Activated CD8-positive, alpha-beta T cell treated with anti-CD3 and anti-CD28 coated beads, Interleukin-2, amount 10 ng/mL, durations not matched to agents 7 days and 5 days (primary cell): ENCODE measurements at regions not wholly inside any gene's neighbourhood (a gene's known extent, or its start where the extent isn't known, plus 50 kb on each side); places are given as distances from the start of the nearest gene placed in this dataset.

Source experiments
- ATAC-seq: fragments of 150-1000 bp; cut with Tn5 transposase; one replicate; pipeline ENCODE4 v1.10.0; 2021; ENCODE audit warnings: moderate library complexity
- CTCF ChIA-PET: fragments of 350-600 bp; sonication (Branson Sonifier 250); formaldehyde crosslinking; loops from one replicate; lab custom pipeline; 2021; ENCODE audit warnings: antibody characterized with exemption; lab: Charles Lee
- POLR2A ChIA-PET: fragments of 350-600 bp; sonication (Branson Sonifier 250); formaldehyde crosslinking; loops from one replicate; lab custom pipeline; 2021; ENCODE audit warnings: antibody characterized with exemption; lab: Charles Lee
- DNase-seq: peaks from one replicate; pipeline ENCODE4 v3.0.0-alpha.2; 2020
- H3K27ac Mint-ChIP-seq: one replicate; pipeline ENCODE4 v1.8.0; 2021; ENCODE audit warnings: mild to moderate bottlenecking, mixed read lengths
- H3K27me3 Mint-ChIP-seq: one replicate; pipeline ENCODE4 v1.8.0; 2021; ENCODE audit warnings: low read depth, mixed read lengths
- H3K36me3 Mint-ChIP-seq: one replicate; pipeline ENCODE4 v1.8.0; 2021; ENCODE audit warnings: low read depth, mixed read lengths
- H3K4me1 Mint-ChIP-seq: one replicate; pipeline ENCODE4 v1.8.0; 2021; ENCODE audit warnings: low read depth, mixed read lengths
- H3K4me3 Mint-ChIP-seq: one replicate; pipeline ENCODE4 v1.8.0; 2021; ENCODE audit warnings: mild to moderate bottlenecking, mixed read lengths
- H3K9me3 Mint-ChIP-seq: one replicate; pipeline ENCODE4 v1.8.0; 2022; ENCODE audit warnings: mixed read lengths; ENCODE audit not compliant: insufficient read depth

GRCh38 chr10:1851762-1852161, 114.4 kb upstream of the ADARB2 start:
- no peak overlapping the region for H3K27ac Mint-ChIP-seq
- ATAC-seq (no peak), DNase-seq (no peak)
- no peaks in the 10 kb centered on the region for H3K27me3 Mint-ChIP-seq
- H3K4me1 Mint-ChIP-seq: no peaks in the 10 kb centered on the region
- ChIA-PET CTCF (no interaction called here), POLR2A (no interaction called here)
- H3K36me3 Mint-ChIP-seq: no peaks in the 10 kb centered on the region
- no peaks in the 10 kb centered on the region for H3K9me3 Mint-ChIP-seq
- no peak overlapping the region for H3K4me3 Mint-ChIP-seq

DNA sequence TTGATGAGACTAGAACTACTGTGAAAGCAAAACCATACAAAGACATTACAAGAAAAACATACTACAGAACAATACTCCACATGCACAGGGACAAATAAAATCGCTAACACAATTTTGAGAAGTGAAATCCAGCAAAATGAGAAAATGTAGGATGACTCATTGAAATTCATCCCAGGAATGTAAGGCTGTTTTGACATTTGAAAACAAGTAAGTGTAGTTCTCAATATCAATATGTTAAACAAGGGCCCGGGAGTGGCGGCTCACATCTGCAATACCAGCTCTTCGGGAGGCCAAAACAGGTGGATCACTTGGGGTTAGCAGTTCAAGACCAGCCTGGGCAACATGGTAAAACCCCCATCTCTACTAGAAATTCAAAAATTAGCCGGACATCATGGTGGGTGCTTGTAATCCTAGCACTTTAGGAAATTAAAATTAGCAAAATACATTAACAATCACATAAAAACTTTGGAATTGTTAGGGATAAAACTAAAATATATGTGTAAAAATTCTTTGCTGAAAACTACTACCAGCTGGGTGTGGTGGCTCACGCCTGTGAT, 113.7 kb upstream of the ADARB2 start:
- Mint-ChIP-seq H3K4me1 (no peaks in the 10 kb centered on the region), H3K36me3 (no peaks in the 10 kb centered on the region), H3K27me3 (no peaks in the 10 kb centered on the region), H3K9me3 (no peaks in the 10 kb centered on the region), H3K27ac (no peak overlapping the region), H3K4me3 (no peak overlapping the region)
- DNase-seq (no peak), ATAC-seq (no peak)
- ChIA-PET CTCF (no interaction called here), POLR2A (no interaction called here)

DNA sequence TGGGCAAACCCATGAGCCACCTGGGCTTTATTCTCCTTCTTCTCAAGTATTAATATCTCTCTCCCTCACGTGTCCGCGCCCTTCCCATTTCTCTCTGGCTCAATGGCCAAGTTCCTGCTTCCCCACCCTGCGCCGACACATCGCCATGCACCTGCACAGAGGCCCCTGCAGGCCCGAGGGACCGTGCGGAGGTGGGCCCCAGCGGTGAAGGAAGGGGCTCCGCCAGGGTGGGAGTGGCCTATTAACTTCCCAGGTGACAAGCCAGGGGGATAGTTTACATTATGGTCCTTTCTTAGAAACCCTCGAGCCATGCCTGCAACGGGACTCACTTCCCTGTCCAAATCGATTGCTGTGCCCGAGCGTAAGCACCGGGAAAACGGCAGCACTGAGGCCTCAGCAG, 110.0 kb upstream of the ADARB2 start:
- DNase-seq: no peak
- Mint-ChIP-seq H3K27ac (no peak overlapping the region), H3K4me1 (no peaks in the 10 kb centered on the region), H3K4me3 (no peak overlapping the region), H3K27me3 (no peaks in the 10 kb centered on the region), H3K9me3 (no peaks in the 10 kb centered on the region), H3K36me3 (no peaks in the 10 kb centered on the region)
- CTCF ChIA-PET: no interaction called here
- POLR2A ChIA-PET: no interaction called here
- no peak for ATAC-seq

DNA sequence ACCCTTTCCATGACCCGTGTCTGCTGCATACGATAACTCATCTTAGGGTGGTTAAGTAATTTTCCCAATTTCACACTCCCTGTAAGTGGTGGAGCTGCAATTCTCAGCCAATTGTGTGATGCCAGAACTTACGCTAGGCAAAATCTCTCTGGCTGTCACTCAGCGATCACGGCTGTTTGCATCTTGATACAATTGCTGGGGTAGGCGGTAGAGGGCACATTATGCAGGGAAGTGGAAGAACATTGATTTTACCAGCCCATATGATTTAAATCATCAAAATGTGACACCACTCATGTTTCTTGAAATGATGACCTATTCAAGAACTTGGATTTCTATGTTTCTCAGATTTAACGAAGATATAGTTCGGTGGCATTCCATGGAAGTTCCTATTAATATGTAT, 108.7 kb upstream of the ADARB2 start:
- ATAC-seq (no peak), DNase-seq (no peak)
- ChIA-PET CTCF (no interaction called here), POLR2A (no interaction called here)
- no peak overlapping the region for H3K27ac Mint-ChIP-seq
- H3K36me3 Mint-ChIP-seq: no peaks in the 10 kb centered on the region
- H3K4me3 Mint-ChIP-seq: no peak overlapping the region
- no peaks in the 10 kb centered on the region for H3K27me3 Mint-ChIP-seq
- no peaks in the 10 kb centered on the region for H3K4me1 Mint-ChIP-seq
- H3K9me3 Mint-ChIP-seq: no peaks in the 10 kb centered on the region

- Mint-ChIP-seq H3K36me3 (no peaks in the 10 kb centered on the region), H3K4me3 (no peak overlapping the region), H3K9me3 (no peaks in the 10 kb centered on the region), H3K27ac (no peak overlapping the region), H3K4me1 (no peaks in the 10 kb centered on the region), H3K27me3 (no peaks in the 10 kb centered on the region)
- ChIA-PET CTCF (no interaction called here), POLR2A (no interaction called here)
- DNase-seq (no peak), ATAC-seq (no peak)
Measured at GRCh38 chr10:1841759-1842158, 104.4 kb upstream of the ADARB2 start.

DNA sequence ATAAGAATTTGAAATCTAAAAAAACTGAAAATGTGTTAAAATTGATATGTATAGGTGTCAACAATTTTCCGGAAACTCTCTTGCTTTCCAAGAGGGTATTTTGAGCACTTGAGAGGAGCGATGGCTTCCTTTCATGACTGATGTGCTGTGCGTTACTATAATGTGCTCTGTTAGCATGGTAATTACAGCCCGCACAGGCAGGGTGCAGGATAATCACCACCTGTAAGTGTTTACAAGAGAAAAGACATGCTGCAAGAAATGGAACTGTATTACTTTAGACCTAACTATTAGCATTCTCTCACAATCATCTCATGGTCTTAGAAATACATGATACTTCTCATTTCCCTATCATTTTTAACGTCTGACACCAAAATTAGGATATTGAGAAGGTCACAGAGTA, 92.4 kb upstream of the ADARB2 start:
- H3K27ac Mint-ChIP-seq: no peak overlapping the region
- CTCF ChIA-PET: no interaction called here
- no peaks in the 10 kb centered on the region for H3K4me1 Mint-ChIP-seq
- POLR2A ChIA-PET: no interaction called here
- H3K27me3 Mint-ChIP-seq: no peaks in the 10 kb centered on the region
- no peak for ATAC-seq
- no peak for DNase-seq
- no peaks in the 10 kb centered on the region for H3K9me3 Mint-ChIP-seq
- H3K36me3 Mint-ChIP-seq: no peaks in the 10 kb centered on the region
- no peak overlapping the region for H3K4me3 Mint-ChIP-seq

- Mint-ChIP-seq H3K36me3 (no peaks in the 10 kb centered on the region), H3K27me3 (peaks cover 2% of the 10 kb centered on the region), H3K27ac (no peak overlapping the region), H3K4me3 (no peak overlapping the region), H3K4me1 (no peaks in the 10 kb centered on the region), H3K9me3 (no peaks in the 10 kb centered on the region)
- DNase-seq (no peak), ATAC-seq (no peak)
- CTCF ChIA-PET: no interaction called here
- POLR2A ChIA-PET: no interaction called here
Measured at GRCh38 chr10:1824928-1825327, 87.6 kb upstream of the ADARB2 start.

DNA sequence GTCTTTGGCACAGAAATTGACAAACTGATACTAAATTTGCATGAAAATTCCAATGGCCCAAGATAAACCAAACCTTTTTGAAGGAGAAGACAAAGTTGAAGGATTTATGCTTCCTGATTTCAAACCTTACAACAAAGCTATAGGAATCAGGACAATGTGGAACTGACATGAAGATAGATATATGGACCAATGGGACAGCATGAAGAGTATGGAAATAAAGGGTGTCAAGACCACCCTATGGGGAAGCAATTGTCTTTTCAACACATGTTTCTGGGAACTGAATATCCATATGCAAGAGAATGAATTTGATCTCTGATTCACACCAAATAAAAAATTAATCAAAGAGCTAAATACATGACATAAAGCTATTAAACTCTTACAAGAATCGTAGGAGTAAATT, 77.2 kb upstream of the ADARB2 start:
- no peaks in the 10 kb centered on the region for H3K36me3 Mint-ChIP-seq
- no peaks in the 10 kb centered on the region for H3K9me3 Mint-ChIP-seq
- ATAC-seq (no peak), DNase-seq (no peak)
- no peak overlapping the region for H3K27ac Mint-ChIP-seq
- H3K4me3 Mint-ChIP-seq: no peak overlapping the region
- ChIA-PET CTCF (no interaction called here), POLR2A (no interaction called here)
- H3K4me1 Mint-ChIP-seq: no peaks in the 10 kb centered on the region
- H3K27me3 Mint-ChIP-seq: no peaks in the 10 kb centered on the region

DNA sequence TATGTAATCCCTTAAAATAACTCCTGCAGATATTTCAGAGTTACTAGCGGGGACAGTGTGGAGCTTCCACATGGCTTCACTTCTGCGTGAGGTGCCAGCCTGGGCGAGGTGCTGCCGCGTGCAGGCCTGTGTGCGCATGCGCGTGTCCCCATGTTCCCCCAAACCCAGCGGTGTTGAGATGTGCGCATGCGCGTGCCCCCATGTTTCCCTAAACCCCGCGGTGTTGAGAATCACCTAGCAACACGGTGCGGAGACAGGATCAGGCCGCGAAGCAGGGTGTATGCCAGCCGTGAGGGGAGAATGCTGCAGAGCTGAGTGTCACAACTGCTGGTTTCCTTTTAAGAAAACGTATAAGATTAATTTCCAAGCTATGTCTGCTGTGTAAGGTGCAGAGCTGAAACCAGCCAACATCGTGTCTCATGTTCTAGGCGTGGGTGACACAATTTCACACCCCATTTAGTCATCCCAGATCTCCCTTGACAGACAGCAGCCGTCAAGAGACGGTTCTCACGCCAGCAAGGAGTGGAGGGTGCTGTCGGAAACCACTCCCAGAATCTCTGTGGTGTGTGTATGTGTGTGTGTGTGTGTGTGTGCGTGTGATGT, 71.9 kb upstream of the ADARB2 start:
- CTCF ChIA-PET: no interaction called here
- DNase-seq: no peak
- ATAC-seq: no peak
- H3K4me3 Mint-ChIP-seq: no peak overlapping the region
- H3K9me3 Mint-ChIP-seq: no peaks in the 10 kb centered on the region
- no peak overlapping the region for H3K27ac Mint-ChIP-seq
- no peaks in the 10 kb centered on the region for H3K4me1 Mint-ChIP-seq
- H3K27me3 Mint-ChIP-seq: no peaks in the 10 kb centered on the region
- POLR2A ChIA-PET: no interaction called here
- no peaks in the 10 kb centered on the region for H3K36me3 Mint-ChIP-seq

DNA sequence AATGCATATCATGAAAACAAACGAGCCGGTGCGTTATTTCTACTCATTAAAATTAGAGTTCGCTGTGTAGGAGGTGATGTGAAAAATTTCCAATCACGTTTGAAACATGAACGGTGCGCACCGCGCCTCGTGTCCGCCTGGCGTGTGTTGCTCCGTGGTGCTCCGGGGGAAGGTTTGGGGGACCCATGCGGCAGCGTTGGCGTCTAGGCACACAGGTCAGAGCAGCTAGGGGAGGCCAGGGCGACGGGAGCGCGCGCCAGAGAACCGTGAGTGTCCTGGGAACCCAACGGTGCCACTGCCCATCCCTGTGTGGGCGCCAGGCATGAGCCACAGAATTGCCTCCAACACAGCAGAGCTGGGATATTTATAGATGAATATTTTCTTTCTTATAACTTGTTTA, 70.6 kb upstream of the ADARB2 start:
- no peak overlapping the region for H3K27ac Mint-ChIP-seq
- ChIA-PET CTCF (no interaction called here), POLR2A (no interaction called here)
- no peak overlapping the region for H3K4me3 Mint-ChIP-seq
- DNase-seq: no peak
- H3K27me3 Mint-ChIP-seq: no peaks in the 10 kb centered on the region
- no peak for ATAC-seq
- H3K9me3 Mint-ChIP-seq: no peaks in the 10 kb centered on the region
- no peaks in the 10 kb centered on the region for H3K4me1 Mint-ChIP-seq
- no peaks in the 10 kb centered on the region for H3K36me3 Mint-ChIP-seq

GRCh38 chr10:1807196-1807595, 69.9 kb upstream of the ADARB2 start:
- no peaks in the 10 kb centered on the region for H3K36me3 Mint-ChIP-seq
- ChIA-PET CTCF (no interaction called here), POLR2A (no interaction called here)
- no peaks in the 10 kb centered on the region for H3K4me1 Mint-ChIP-seq
- no peak overlapping the region for H3K27ac Mint-ChIP-seq
- H3K27me3 Mint-ChIP-seq: no peaks in the 10 kb centered on the region
- H3K9me3 Mint-ChIP-seq: no peaks in the 10 kb centered on the region
- DNase-seq (no peak), ATAC-seq (no peak)
- H3K4me3 Mint-ChIP-seq: no peak overlapping the region

DNA sequence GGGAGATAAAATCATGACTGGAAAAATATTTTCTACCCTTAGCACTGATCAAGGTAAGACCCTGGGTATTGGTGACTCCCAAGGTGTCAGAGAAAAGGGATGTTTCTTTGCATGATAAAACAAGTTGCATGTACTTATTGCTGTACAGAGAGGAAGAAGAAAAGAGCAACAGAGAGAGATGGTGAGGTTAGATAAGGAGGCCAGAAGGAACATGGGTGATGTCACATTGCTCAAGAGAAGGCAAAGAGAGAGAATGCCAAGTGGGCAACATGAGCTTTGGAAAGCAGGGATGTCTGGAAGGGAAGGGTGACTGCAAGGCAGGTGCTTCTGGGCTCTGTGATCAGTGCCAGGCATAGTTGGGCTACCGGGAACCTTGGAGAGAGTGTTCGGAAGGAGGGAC, 65.1 kb upstream of the ADARB2 start:
- ChIA-PET POLR2A (no interaction called here), CTCF (no interaction called here)
- DNase-seq (no peak), ATAC-seq (no peak)
- no peaks in the 10 kb centered on the region for H3K9me3 Mint-ChIP-seq
- H3K27me3 Mint-ChIP-seq: no peaks in the 10 kb centered on the region
- no peaks in the 10 kb centered on the region for H3K4me1 Mint-ChIP-seq
- no peak overlapping the region for H3K27ac Mint-ChIP-seq
- H3K36me3 Mint-ChIP-seq: no peaks in the 10 kb centered on the region
- no peak overlapping the region for H3K4me3 Mint-ChIP-seq

GRCh38 chr10:1788401-1788800, 51.1 kb upstream of the ADARB2 start:
- Mint-ChIP-seq H3K27me3 (no peaks in the 10 kb centered on the region), H3K4me3 (no peak overlapping the region), H3K4me1 (no peaks in the 10 kb centered on the region), H3K9me3 (peaks cover 4% of the 10 kb centered on the region), H3K27ac (no peak overlapping the region), H3K36me3 (no peaks in the 10 kb centered on the region)
- ChIA-PET CTCF (no interaction called here), POLR2A (no interaction called here)
- no peak for DNase-seq
- no peak for ATAC-seq
